ENCODE measurements at regions not wholly inside any gene's neighbourhood (a gene's known extent, or its start where the extent isn't known, plus 50 kb on each side); places are given as distances from the start of the nearest gene placed in this dataset.

- TF ChIP-seq SIN3A (IDR thresholded peaks at IDR 0.05; ENCODE audit: borderline replicate concordance in 2 of 2, control insufficient read depth in 1 of 2, low read depth in 2 of 2, low read length in 2 of 2) (no peak), ZNF217 (CRISPR knock-in tag; IDR thresholded peaks at IDR 0.05) (no peak), ARID4B (CRISPR knock-in tag; IDR thresholded peaks at IDR 0.05) (no peak)
Observed at GRCh38 chr4:125042041-125042440, 272.7 kb upstream of the FAT4 start (continued).

GRCh38 chr4:125041372-125041930 lies 273.3 kb upstream of the FAT4 start:
- no peak overlapping the region for H3K9ac ChIP-seq (ENCODE audit: insufficient read depth in 1 of 2, low read depth in 2 of 2, low read length in 2 of 2)
- ChIA-PET POLR2A (no interaction called here), CTCF (ENCODE audit: low intra/inter-chr PET ratio) (no interaction called here)
- no peak overlapping the region for H3K4me2 ChIP-seq (ENCODE audit: insufficient read depth, low read length)
- no peak overlapping the region for H3K27ac ChIP-seq (ENCODE audit: extremely low read depth, low read depth, low read length)
- in situ Hi-C loops (cut with MboI) = no loop called here
- no peaks in the 10 kb centered on the region for H3K9me1 ChIP-seq (ENCODE audit: control insufficient read depth, insufficient read depth, low read length)
- BruUV-seq (replicated peaks) = no TSS peak
- no peaks in the 10 kb centered on the region for H3K79me2 ChIP-seq (ENCODE audit: control insufficient read depth, insufficient read depth, low read length)
- no peaks in the 10 kb centered on the region for H3K27me3 ChIP-seq (ENCODE audit: control insufficient read depth in 2 of 2, insufficient read depth in 2 of 2, low read length in 2 of 2)
- no peaks in the 10 kb centered on the region for H3K4me1 ChIP-seq (replicated peaks in 1 of 2; ENCODE audit: control insufficient read depth in 2 of 2, insufficient read depth in 2 of 2, low read length in 2 of 2)
- H3K9me3 ChIP-seq (replicated peaks; ENCODE audit: control insufficient read depth, insufficient read depth, low read depth, low read length) = no peaks in the 10 kb centered on the region
- no peaks in the 10 kb centered on the region for H4K20me1 ChIP-seq (replicated peaks; ENCODE audit: control insufficient read depth, insufficient read depth, low read length)
- H3K36me3 ChIP-seq (ENCODE audit: control insufficient read depth, insufficient read depth, low read length) = no peaks in the 10 kb centered on the region
- FAIRE-seq = no peak
- WGBS (ENCODE audit: insufficient coverage, low coverage, missing lambda C conversion rate) = 3% methylated on average over 3 of the region's 3 CpGs
- no peak overlapping the region for H2AFZ ChIP-seq (ENCODE audit: low read depth, low read length)
- no peak for DNase-seq (ENCODE audit: extremely low read depth in 1 of 4, low spot score in 3 of 4)
- H3K4me3 ChIP-seq = no peak overlapping the region
- ATAC-seq = no peak
- intact Hi-C loops (cut with micrococcal nuclease) = no loop called here
- TF ChIP-seq ZNF444 (CRISPR knock-in tag; IDR thresholded peaks at IDR 0.05) (no peak), CBFA2T2 (conservative IDR thresholded peaks at IDR 0.05) (no peak), ZNF316 (IDR thresholded peaks at IDR 0.05) (no peak), RB1 (IDR thresholded peaks at IDR 0.05; ENCODE audit: low read depth) (no peak), SMARCC2 (IDR thresholded peaks at IDR 0.05; ENCODE audit: low read depth) (no peak), FOS (IDR thresholded peaks at IDR 0.05; ENCODE audit: extremely low read depth, insufficient read length) (no peak), ZNF778 (CRISPR knock-in tag; IDR thresholded peaks at IDR 0.05) (no peak), PHF20 (IDR thresholded peaks at IDR 0.05; ENCODE audit: partially characterized antibody) (no peak), ELF4 (CRISPR knock-in tag; IDR thresholded peaks at IDR 0.05) (no peak), CREBBP (IDR thresholded peaks at IDR 0.05; ENCODE audit: low read depth, low read length) (no peak), BRF1 (IDR thresholded peaks at IDR 0.05; ENCODE audit: borderline replicate concordance, extremely low read depth, insufficient read length) (no peak), ZNF57 (CRISPR knock-in tag; IDR thresholded peaks at IDR 0.05) (no peak), KLF6 (CRISPR knock-in tag; IDR thresholded peaks at IDR 0.05; ENCODE audit: borderline replicate concordance) (no peak), ID3 (CRISPR knock-in tag; IDR thresholded peaks at IDR 0.05) (no peak), ID3 (tag; IDR thresholded peaks at IDR 0.05) (no peak)
